Kidney epithelial cell (primary cell): ENCODE measurements at regions not wholly inside any gene's neighbourhood (a gene's known extent, or its start where the extent isn't known, plus 50 kb on each side); places are given as distances from the start of the nearest gene placed in this dataset.

Source experiments
- DNase-seq: peaks from one replicate; pipeline ENCODE4 v3.0.0-alpha.2; 2010; ENCODE audit warnings: low read depth
- H3K27me3 ChIP-seq: 2 replicates; pipeline ENCODE4 v1.6.0; 2011; ENCODE audit warnings: low read length; ENCODE audit not compliant: control insufficient read depth, insufficient read depth
- H3K36me3 ChIP-seq: 2 replicates; pipeline ENCODE4 v1.5.1; 2011; ENCODE audit warnings: low read length; ENCODE audit not compliant: control insufficient read depth, insufficient read depth
- H3K4me3 ChIP-seq: 2 replicates; pipeline ENCODE4 v1.5.1; 2011; ENCODE audit warnings: low read depth, mild to moderate bottlenecking, control low read depth, low read length
- TF ChIP-seq, protein P1 (sequence below): IDR thresholded peaks from 2 replicates; pipeline ENCODE4 v1.5.1; 2011; ENCODE audit warnings: mild to moderate bottlenecking, moderate library complexity, low read length, control low read depth, inconsistent platforms; ENCODE audit not compliant: insufficient read depth, poor library complexity, severe bottlenecking

DNA sequence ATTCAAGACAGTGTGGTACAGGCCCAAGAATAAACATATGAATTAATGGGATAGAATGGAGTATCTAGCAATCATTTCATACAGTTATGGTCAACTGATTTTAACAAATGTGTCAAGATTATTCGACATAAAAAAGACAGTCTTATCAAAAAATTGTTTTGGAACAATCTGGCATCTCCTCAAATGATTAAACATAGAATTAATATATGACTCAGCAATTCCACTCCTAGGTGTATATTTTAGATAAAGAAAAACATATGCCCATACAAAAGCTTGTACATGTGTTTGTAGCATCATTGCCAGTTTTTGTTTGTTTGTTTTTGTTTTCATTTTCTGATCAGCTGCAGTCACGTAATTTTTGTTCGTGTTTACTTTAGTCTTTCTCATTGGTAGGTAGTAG is 1188.3 kb downstream of the BRINP3 start:
- no peaks in the 10 kb centered on the region for H3K27me3 ChIP-seq
- no peaks in the 10 kb centered on the region for H3K36me3 ChIP-seq
- TF ChIP-seq, protein P1, sequence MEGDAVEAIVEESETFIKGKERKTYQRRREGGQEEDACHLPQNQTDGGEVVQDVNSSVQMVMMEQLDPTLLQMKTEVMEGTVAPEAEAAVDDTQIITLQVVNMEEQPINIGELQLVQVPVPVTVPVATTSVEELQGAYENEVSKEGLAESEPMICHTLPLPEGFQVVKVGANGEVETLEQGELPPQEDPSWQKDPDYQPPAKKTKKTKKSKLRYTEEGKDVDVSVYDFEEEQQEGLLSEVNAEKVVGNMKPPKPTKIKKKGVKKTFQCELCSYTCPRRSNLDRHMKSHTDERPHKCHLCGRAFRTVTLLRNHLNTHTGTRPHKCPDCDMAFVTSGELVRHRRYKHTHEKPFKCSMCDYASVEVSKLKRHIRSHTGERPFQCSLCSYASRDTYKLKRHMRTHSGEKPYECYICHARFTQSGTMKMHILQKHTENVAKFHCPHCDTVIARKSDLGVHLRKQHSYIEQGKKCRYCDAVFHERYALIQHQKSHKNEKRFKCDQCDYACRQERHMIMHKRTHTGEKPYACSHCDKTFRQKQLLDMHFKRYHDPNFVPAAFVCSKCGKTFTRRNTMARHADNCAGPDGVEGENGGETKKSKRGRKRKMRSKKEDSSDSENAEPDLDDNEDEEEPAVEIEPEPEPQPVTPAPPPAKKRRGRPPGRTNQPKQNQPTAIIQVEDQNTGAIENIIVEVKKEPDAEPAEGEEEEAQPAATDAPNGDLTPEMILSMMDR: no peak
- H3K4me3 ChIP-seq: no peak overlapping the region
- no peak for DNase-seq

DNA sequence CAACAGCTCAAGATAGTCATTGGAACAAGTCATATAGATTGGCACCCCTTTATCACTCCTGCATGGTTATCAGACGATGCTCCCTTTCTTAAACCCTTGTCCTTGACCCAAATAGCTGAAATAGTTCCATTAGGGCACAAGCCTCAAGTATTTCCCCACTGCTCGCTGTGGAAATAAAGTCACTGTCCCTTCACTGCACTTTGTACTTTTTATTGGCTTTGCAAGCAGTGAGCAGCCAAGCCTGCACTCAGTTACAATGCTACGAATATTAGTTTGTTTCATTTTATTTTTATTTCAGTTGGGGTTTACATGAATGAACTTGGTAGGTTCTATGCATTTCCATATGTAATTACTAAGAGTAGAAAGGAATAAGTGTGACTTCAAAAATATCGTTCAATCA is 1176.4 kb downstream of the BRINP3 start:
- no peak for DNase-seq
- Histone ChIP-seq H3K27me3 (no peaks in the 10 kb centered on the region), H3K36me3 (no peaks in the 10 kb centered on the region), H3K4me3 (no peak overlapping the region)
- TF ChIP-seq, protein P1: no peak

DNA sequence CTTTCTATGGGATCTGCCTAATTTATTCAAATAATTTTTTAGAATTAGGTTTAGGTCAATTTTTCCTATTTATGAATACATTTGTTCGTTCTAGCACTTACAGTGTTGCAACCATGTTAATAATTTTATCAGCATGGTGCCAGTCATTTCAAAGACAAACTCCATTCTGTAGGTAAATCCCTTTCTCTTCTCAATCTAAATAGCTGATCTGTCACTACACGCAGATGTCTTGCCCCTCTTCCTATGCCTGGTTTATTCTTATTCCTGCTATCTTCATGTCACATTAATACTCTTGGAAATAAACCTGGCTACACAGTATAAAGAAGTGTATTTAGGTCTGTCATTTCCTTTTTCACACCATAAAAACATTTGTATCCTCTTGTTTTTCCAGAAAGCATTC is 1172.4 kb downstream of the BRINP3 start:
- H3K27me3 ChIP-seq: no peaks in the 10 kb centered on the region
- H3K36me3 ChIP-seq: no peaks in the 10 kb centered on the region
- no peak for DNase-seq
- H3K4me3 ChIP-seq: no peak overlapping the region
- TF ChIP-seq, protein P1: no peak

DNA sequence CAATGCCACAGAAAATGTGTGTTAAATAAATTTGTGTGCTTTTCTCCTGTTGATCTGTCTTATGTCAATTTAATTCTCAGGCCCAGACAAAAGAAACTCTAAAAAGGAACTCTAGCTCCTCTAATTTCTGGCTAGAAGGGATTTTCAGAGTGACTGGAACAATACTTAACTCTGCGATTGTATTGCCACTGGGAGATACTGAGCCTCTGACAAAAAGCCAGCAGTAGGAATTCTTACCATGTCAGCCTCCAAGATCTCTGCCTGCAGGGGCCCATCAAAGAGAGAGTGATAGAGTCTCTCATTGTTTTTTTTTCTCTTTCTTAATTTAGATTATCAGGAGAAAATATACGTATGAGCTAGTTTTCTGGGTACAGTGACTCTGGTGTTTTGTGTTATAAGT is 1165.7 kb downstream of the BRINP3 start:
- no peaks in the 10 kb centered on the region for H3K27me3 ChIP-seq
- no peak for DNase-seq
- H3K4me3 ChIP-seq: no peak overlapping the region
- TF ChIP-seq, protein P1: no peak
- no peaks in the 10 kb centered on the region for H3K36me3 ChIP-seq

DNA sequence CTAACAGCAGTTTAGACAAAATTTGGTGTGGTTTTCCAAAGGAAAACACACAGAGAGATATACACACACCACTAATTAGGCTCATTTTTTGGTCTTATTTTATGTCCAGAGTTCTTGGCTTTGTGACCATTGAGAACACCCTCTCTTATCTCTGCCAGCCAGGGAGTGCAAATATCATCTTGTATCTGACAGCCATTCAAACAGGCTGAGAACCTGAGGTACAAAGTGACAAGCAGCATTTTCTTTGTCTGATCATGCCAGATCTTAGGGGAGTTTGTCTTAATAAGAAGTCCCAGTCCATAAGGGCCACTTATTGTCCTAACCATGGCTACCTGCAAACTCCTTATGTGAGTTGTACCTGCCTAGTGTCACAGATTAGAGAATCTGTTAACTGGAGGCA is 1165.2 kb downstream of the BRINP3 start:
- Histone ChIP-seq H3K27me3 (no peaks in the 10 kb centered on the region), H3K4me3 (no peak overlapping the region), H3K36me3 (no peaks in the 10 kb centered on the region)
- TF ChIP-seq, protein P1: no peak
- DNase-seq: no peak

DNA sequence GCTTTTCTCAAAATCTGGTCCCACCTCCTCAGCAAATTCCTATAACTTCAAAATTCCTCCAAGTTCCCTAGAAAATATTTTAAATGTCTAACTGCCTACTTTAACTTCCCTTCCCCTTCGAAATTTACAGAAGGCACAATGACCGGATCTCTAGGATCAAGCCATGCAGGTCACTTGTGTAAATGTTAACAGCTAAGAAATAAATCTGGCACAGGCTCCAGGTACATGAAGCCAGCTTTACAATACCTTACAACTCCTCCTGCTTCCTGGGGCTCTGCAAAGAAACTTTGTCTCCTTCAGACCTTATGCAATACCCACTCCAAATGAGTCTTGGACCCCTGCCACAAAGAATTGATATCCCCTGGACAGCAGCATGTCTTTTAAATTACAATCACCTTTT is 1164.2 kb downstream of the BRINP3 start:
- H3K36me3 ChIP-seq: no peaks in the 10 kb centered on the region
- no peak for DNase-seq
- TF ChIP-seq, protein P1: no peak
- H3K27me3 ChIP-seq: no peaks in the 10 kb centered on the region
- no peak overlapping the region for H3K4me3 ChIP-seq
